GM23248 (cell line): ENCODE measurements at regions not wholly inside any gene's neighbourhood (a gene's known extent, or its start where the extent isn't known, plus 50 kb on each side); places are given as distances from the start of the nearest gene placed in this dataset.

Source experiments
- DNase-seq: peaks from one replicate; pipeline ENCODE4 v3.0.0-alpha.2; 2015
- H2AFZ ChIP-seq: fragments of 200-600 bp; sonication (generic); 2 replicates; pipeline ENCODE4 v1.6.1; 2016; ENCODE audit warnings: antibody characterized with exemption
- H3F3A ChIP-seq: fragments of 200-600 bp; sonication (generic); 2 replicates; pipeline ENCODE4 v1.6.1; 2016; ENCODE audit warnings: mild to moderate bottlenecking, antibody characterized with exemption, mixed run types; ENCODE audit not compliant: insufficient read depth
- H3K27ac ChIP-seq: fragments of 200-600 bp; sonication (generic); 2 replicates; pipeline ENCODE4 v1.5.1; 2016; ENCODE audit warnings: mild to moderate bottlenecking
- H3K27me3 ChIP-seq: fragments of 200-600 bp; sonication (generic); replicated peaks from 2 replicates; pipeline ENCODE4 v1.6.1; 2016; ENCODE audit warnings: mild to moderate bottlenecking; ENCODE audit not compliant: insufficient read depth
- H3K36me3 ChIP-seq: fragments of 200-600 bp; sonication (generic); 2 replicates; pipeline ENCODE4 v1.6.1; 2016; ENCODE audit warnings: low read depth, mild to moderate bottlenecking
- H3K4me1 ChIP-seq: fragments of 200-600 bp; sonication (generic); 2 replicates; pipeline ENCODE4 v1.6.1; 2016; ENCODE audit warnings: mild to moderate bottlenecking; ENCODE audit not compliant: insufficient read depth
- H3K4me2 ChIP-seq: fragments of 200-600 bp; sonication (generic); one replicate; pipeline ENCODE4 v1.6.1; 2016; ENCODE audit warnings: mild to moderate bottlenecking; ENCODE audit not compliant: unreplicated experiment
- H3K4me3 ChIP-seq: fragments of 200-600 bp; sonication (generic); 2 replicates; pipeline ENCODE4 v1.5.1; 2016; ENCODE audit warnings: mild to moderate bottlenecking
- H3K79me2 ChIP-seq: fragments of 200-600 bp; sonication (generic); 2 replicates; pipeline ENCODE4 v1.6.1; 2016; ENCODE audit warnings: mild to moderate bottlenecking; ENCODE audit not compliant: insufficient read depth
- H3K9ac ChIP-seq: fragments of 200-600 bp; sonication (generic); 2 replicates; pipeline ENCODE4 v1.6.1; 2016; ENCODE audit warnings: mild to moderate bottlenecking
- H3K9me2 ChIP-seq: fragments of 200-600 bp; sonication (generic); 2 replicates; pipeline ENCODE4 v1.6.1; 2016; ENCODE audit warnings: mixed run types, mild to moderate bottlenecking, moderate library complexity; ENCODE audit not compliant: insufficient read depth
- H3K9me3 ChIP-seq: fragments of 200-600 bp; sonication (generic); one replicate; pipeline ENCODE4 v1.6.1; 2017; ENCODE audit warnings: low read depth
- H4K20me1 ChIP-seq: fragments of 200-600 bp; sonication (generic); 2 replicates; pipeline ENCODE4 v1.6.0; 2016; ENCODE audit not compliant: insufficient read depth
- EZH2 ChIP-seq: fragments of 200-600 bp; sonication (generic); IDR thresholded peaks from 2 replicates; pipeline ENCODE4 v1.6.1; 2018; ENCODE audit warnings: antibody characterized with exemption, mild to moderate bottlenecking; ENCODE audit not compliant: insufficient read depth, poor library complexity, severe bottlenecking
- EZH2phosphoT487 ChIP-seq: fragments of 200-600 bp; sonication (generic); IDR thresholded peaks from 2 replicates; pipeline ENCODE4 v1.6.1; 2018; ENCODE audit warnings: antibody characterized with exemption, moderate library complexity, mild to moderate bottlenecking, low read depth; ENCODE audit not compliant: insufficient read depth
- WGBS, 2 experiments: methylation state at CpG; one replicate each; pipeline ENCODE4 v1.1.6; 2015 to 2017; ENCODE audit warnings: low lambda C conversion rate in 2 of 2, low coverage in 1 of 2; ENCODE audit errors: missing lambda C conversion rate in 2 of 2; 5-methylcytosine and 5-hydroxymethylcytosine counted together
- in situ Hi-C: fragments of 300-500 bp; cut with MboI; formaldehyde crosslinking; loops from 2 replicates; pipeline ENCODE4 v1.15.0; 2020

- H2AFZ ChIP-seq, result no peak overlapping the region
- no peak for DNase-seq
- H3K4me1 ChIP-seq, result no peaks in the 10 kb centered on the region
- no peaks in the 10 kb centered on the region for H3K36me3 ChIP-seq
- H3K9me2 ChIP-seq, result no peaks in the 10 kb centered on the region
- H3K4me2 ChIP-seq, result no peak overlapping the region
- no peak for TF ChIP-seq EZH2
- no peak for TF ChIP-seq EZH2phosphoT487
- 84 to 87% methylated on average over 2 of the region's 2 CpGs for WGBS, 2 experiments
- no peaks in the 10 kb centered on the region for H3K27me3 ChIP-seq
- no peak overlapping the region for H3K4me3 ChIP-seq
- in situ Hi-C loops, result no loop called here
- H3K27ac ChIP-seq, result no peak overlapping the region
- H3F3A ChIP-seq, result no peaks in the 10 kb centered on the region
- no peaks in the 10 kb centered on the region for H4K20me1 ChIP-seq
- H3K9me3 ChIP-seq, result no peaks in the 10 kb centered on the region
- H3K9ac ChIP-seq, result no peak overlapping the region
- H3K79me2 ChIP-seq, result no peaks in the 10 kb centered on the region
Measured at GRCh38 chr6:19558201-19558600, 279.0 kb upstream of the ID4 start.

- Histone ChIP-seq H2AFZ (no peak overlapping the region), H3F3A (no peaks in the 10 kb centered on the region), H3K27me3 (no peaks in the 10 kb centered on the region), H3K4me3 (no peak overlapping the region), H4K20me1 (no peaks in the 10 kb centered on the region), H3K9me3 (no peaks in the 10 kb centered on the region), H3K4me2 (no peak overlapping the region), H3K9me2 (no peaks in the 10 kb centered on the region), H3K79me2 (no peaks in the 10 kb centered on the region), H3K9ac (no peak overlapping the region), H3K36me3 (no peaks in the 10 kb centered on the region), H3K27ac (no peak overlapping the region), H3K4me1 (no peaks in the 10 kb centered on the region)
- 91 to 92% methylated on average over 2 of the region's 2 CpGs for WGBS, 2 experiments
- in situ Hi-C loops, result no loop called here
- TF ChIP-seq EZH2 (no peak), EZH2phosphoT487 (no peak)
- no peak for DNase-seq
Measured at GRCh38 chr6:19558934-19559333, 278.2 kb upstream of the ID4 start.

- no peak overlapping the region for H3K27ac ChIP-seq
- no peaks in the 10 kb centered on the region for H3K9me2 ChIP-seq
- H3K9me3 ChIP-seq, result no peaks in the 10 kb centered on the region
- TF ChIP-seq EZH2 (no peak), EZH2phosphoT487 (no peak)
- DNase-seq, result no peak
- no peaks in the 10 kb centered on the region for H3K36me3 ChIP-seq
- no peak overlapping the region for H3K4me3 ChIP-seq
- WGBS, 2 experiments, result 38 to 40% methylated on average over 1 of the region's 1 CpG
- no peaks in the 10 kb centered on the region for H3K4me1 ChIP-seq
- no peak overlapping the region for H3K4me2 ChIP-seq
- H3K9ac ChIP-seq, result no peak overlapping the region
- H3K27me3 ChIP-seq, result no peaks in the 10 kb centered on the region
- H3K79me2 ChIP-seq, result no peaks in the 10 kb centered on the region
- H2AFZ ChIP-seq, result no peak overlapping the region
- H3F3A ChIP-seq, result no peaks in the 10 kb centered on the region
- in situ Hi-C loops, result no loop called here
- H4K20me1 ChIP-seq, result no peaks in the 10 kb centered on the region
Measured at GRCh38 chr6:19562468-19562867, 274.7 kb upstream of the ID4 start.

- H3K36me3 ChIP-seq, result no peaks in the 10 kb centered on the region
- H3K9me2 ChIP-seq, result no peaks in the 10 kb centered on the region
- H3K4me2 ChIP-seq, result no peak overlapping the region
- no peaks in the 10 kb centered on the region for H3K4me1 ChIP-seq
- no peak overlapping the region for H2AFZ ChIP-seq
- in situ Hi-C loops, result no loop called here
- H3K4me3 ChIP-seq, result no peak overlapping the region
- no peaks in the 10 kb centered on the region for H3K79me2 ChIP-seq
- H3K27ac ChIP-seq, result no peak overlapping the region
- no peak for DNase-seq
- H3K9me3 ChIP-seq, result no peaks in the 10 kb centered on the region
- H3F3A ChIP-seq, result no peaks in the 10 kb centered on the region
- no peaks in the 10 kb centered on the region for H4K20me1 ChIP-seq
- TF ChIP-seq EZH2, result no peak
- no peak for TF ChIP-seq EZH2phosphoT487
- no peak overlapping the region for H3K9ac ChIP-seq
- 48 to 52% methylated on average over 3 of the region's 3 CpGs for WGBS, 2 experiments
- H3K27me3 ChIP-seq, result no peaks in the 10 kb centered on the region
Measured at GRCh38 chr6:19569563-19569962, 267.6 kb upstream of the ID4 start.

GRCh38 chr6:19571176-19571575 lies 266.0 kb upstream of the ID4 start:
- no peak overlapping the region for H3K4me2 ChIP-seq
- no peak for DNase-seq
- H3K27me3 ChIP-seq, result no peaks in the 10 kb centered on the region
- TF ChIP-seq EZH2 (no peak), EZH2phosphoT487 (no peak)
- WGBS, 2 experiments, result 60 to 63% methylated on average over 3 of the region's 3 CpGs
- H2AFZ ChIP-seq, result no peak overlapping the region
- no peaks in the 10 kb centered on the region for H3K36me3 ChIP-seq
- H3F3A ChIP-seq, result no peaks in the 10 kb centered on the region
- H3K27ac ChIP-seq, result no peak overlapping the region
- H4K20me1 ChIP-seq, result no peaks in the 10 kb centered on the region
- H3K79me2 ChIP-seq, result no peaks in the 10 kb centered on the region
- no peak overlapping the region for H3K9ac ChIP-seq
- H3K4me1 ChIP-seq, result no peaks in the 10 kb centered on the region
- H3K9me2 ChIP-seq, result no peaks in the 10 kb centered on the region
- H3K9me3 ChIP-seq, result no peaks in the 10 kb centered on the region
- H3K4me3 ChIP-seq, result no peak overlapping the region
- in situ Hi-C loops, result no loop called here
